Inflammatory macrophage treated with lipopolysaccharide for 4 hours (primary cell): ENCODE measurements at regions not wholly inside any gene's neighbourhood (a gene's known extent, or its start where the extent isn't known, plus 50 kb on each side); places are given as distances from the start of the nearest gene placed in this dataset.

Source experiments
- DNase-seq: peaks from one replicate; pipeline ENCODE4 v3.0.0-alpha.2; 2020

- peak; percentile 72 for DNase-seq
These were observed 355.4 kb upstream of the PDE4D start for GRCh38 chr5:60248901-60249300.

GRCh38 chr5:60243713-60244112 lies 350.2 kb upstream of the PDE4D start:
- DNase-seq, result no peak

- peak; percentile 82 for DNase-seq
These were observed 338.7 kb upstream of the PDE4D start for GRCh38 chr5:60232036-60232795.

- peak; percentile 76 for DNase-seq
These were observed 336.9 kb upstream of the PDE4D start for GRCh38 chr5:60230456-60230855.

GRCh38 chr5:60229691-60230185 lies 336.2 kb upstream of the PDE4D start:
- DNase-seq, result no peak

- DNase-seq, result no peak
These were observed 335.1 kb upstream of the PDE4D start for GRCh38 chr5:60228676-60229075.

- DNase-seq, result no peak
These were observed 332.6 kb upstream of the PDE4D start for GRCh38 chr5:60226128-60226527.

GRCh38 chr5:60223342-60223741 lies 329.8 kb upstream of the PDE4D start:
- DNase-seq, result peak; percentile 27

- DNase-seq, result peak; percentile 38
These were observed 326.4 kb upstream of the PDE4D start for GRCh38 chr5:60219921-60220320.

- DNase-seq, result no peak
These were observed 317.3 kb upstream of the PDE4D start for GRCh38 chr5:60210810-60211209.

- peak; percentile 49 for DNase-seq
These were observed 315.8 kb upstream of the PDE4D start for GRCh38 chr5:60209146-60209840.

GRCh38 chr5:60208716-60209115 lies 315.2 kb upstream of the PDE4D start:
- no peak for DNase-seq

- DNase-seq, result peak; percentile 78
These were observed 313.5 kb upstream of the PDE4D start for GRCh38 chr5:60207040-60207439.

- peak; percentile 9 for DNase-seq
These were observed 312.7 kb upstream of the PDE4D start for GRCh38 chr5:60206234-60206633.

- no peak for DNase-seq
These were observed 311.5 kb upstream of the PDE4D start for GRCh38 chr5:60205071-60205470.

- DNase-seq, result peak; percentile 83
These were observed 303.0 kb upstream of the PDE4D start for GRCh38 chr5:60196385-60197113.

GRCh38 chr5:60195551-60195950 lies 302.0 kb upstream of the PDE4D start:
- no peak for DNase-seq

- DNase-seq, result no peak
These were observed 301.6 kb upstream of the PDE4D start for GRCh38 chr5:60195083-60195482.

GRCh38 chr5:60185231-60186099 lies 291.9 kb upstream of the PDE4D start:
- DNase-seq, result peak; percentile 54

- no peak for DNase-seq
These were observed 291.1 kb upstream of the PDE4D start for GRCh38 chr5:60184606-60185005.

GRCh38 chr5:60183881-60184280 lies 290.4 kb upstream of the PDE4D start:
- peak; percentile 30 for DNase-seq

- DNase-seq, result peak; percentile 32
These were observed 284.6 kb upstream of the PDE4D start for GRCh38 chr5:60178101-60178500.

GRCh38 chr5:60177596-60177995 lies 284.1 kb upstream of the PDE4D start:
- DNase-seq, result no peak
